OCI-LY3 (cell line): ENCODE measurements at regions not wholly inside any gene's neighbourhood (a gene's known extent, or its start where the extent isn't known, plus 50 kb on each side); places are given as distances from the start of the nearest gene placed in this dataset.

Experiments used
- EZH2phosphoT487 ChIP-seq: fragments of 200-600 bp; shearing (Covaris generic); IDR thresholded peaks from 2 replicates; pipeline ENCODE4 v1.6.1; 2018; ENCODE audit warnings: antibody characterized with exemption, mixed run types, low read depth
- TF ChIP-seq, protein P1 (sequence below): fragments of 200-600, 300-600 bp; sonication (generic); IDR thresholded peaks from 2 replicates; pipeline ENCODE4 v1.5.1; 2014; ENCODE audit warnings: antibody characterized with exemption, low read length, low read depth

DNA sequence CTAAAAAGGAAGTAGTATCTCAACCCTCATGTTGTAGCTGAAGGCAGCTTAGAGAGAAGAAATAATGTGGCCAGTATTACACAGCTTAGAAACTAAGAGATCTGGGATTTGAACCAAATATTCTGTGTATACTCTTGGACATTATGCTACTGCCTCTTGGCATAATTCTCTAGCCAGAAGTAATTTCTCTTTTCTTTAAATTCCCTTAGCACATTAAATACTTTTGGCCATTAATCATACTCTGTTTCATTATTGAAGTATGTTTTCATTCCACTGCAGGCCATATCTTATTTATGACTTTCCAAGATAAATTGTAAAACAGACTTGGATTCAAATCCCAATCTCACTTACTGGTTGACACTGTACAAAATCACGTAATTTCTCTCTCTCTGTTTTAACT lies 181.3 kb upstream of the SPAG17 start:
- TF ChIP-seq, protein P1, sequence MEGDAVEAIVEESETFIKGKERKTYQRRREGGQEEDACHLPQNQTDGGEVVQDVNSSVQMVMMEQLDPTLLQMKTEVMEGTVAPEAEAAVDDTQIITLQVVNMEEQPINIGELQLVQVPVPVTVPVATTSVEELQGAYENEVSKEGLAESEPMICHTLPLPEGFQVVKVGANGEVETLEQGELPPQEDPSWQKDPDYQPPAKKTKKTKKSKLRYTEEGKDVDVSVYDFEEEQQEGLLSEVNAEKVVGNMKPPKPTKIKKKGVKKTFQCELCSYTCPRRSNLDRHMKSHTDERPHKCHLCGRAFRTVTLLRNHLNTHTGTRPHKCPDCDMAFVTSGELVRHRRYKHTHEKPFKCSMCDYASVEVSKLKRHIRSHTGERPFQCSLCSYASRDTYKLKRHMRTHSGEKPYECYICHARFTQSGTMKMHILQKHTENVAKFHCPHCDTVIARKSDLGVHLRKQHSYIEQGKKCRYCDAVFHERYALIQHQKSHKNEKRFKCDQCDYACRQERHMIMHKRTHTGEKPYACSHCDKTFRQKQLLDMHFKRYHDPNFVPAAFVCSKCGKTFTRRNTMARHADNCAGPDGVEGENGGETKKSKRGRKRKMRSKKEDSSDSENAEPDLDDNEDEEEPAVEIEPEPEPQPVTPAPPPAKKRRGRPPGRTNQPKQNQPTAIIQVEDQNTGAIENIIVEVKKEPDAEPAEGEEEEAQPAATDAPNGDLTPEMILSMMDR, result no peak
- no peak for TF ChIP-seq EZH2phosphoT487
